LoVo (cell line): ENCODE measurements at regions not wholly inside any gene's neighbourhood (a gene's known extent, or its start where the extent isn't known, plus 50 kb on each side); places are given as distances from the start of the nearest gene placed in this dataset.

Experiments
- DNase-seq: peaks from one replicate; pipeline ENCODE4 v3.0.0-alpha.2; 2016; ENCODE audit warnings: low spot score

DNA sequence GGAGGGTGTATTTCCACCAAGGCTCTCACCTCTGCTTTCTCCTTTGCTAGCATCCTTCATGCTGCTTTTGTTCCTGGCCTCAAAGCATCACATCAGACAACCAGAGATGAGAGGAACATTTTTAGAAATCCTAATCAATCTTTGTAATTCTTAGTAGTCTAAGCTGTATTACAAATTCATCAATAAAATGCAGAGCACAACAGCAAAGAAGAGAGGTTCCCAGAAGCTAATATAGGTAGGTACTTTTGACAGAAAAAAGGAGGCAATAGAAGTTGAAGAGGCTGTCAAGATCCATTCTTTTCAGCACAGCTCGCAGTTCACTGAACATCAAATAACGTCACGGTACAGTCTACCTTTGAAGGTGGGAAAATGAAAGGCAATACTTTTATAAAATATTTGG lies 265.2 kb upstream of the SYT1 start:
- DNase-seq: no peak

DNA sequence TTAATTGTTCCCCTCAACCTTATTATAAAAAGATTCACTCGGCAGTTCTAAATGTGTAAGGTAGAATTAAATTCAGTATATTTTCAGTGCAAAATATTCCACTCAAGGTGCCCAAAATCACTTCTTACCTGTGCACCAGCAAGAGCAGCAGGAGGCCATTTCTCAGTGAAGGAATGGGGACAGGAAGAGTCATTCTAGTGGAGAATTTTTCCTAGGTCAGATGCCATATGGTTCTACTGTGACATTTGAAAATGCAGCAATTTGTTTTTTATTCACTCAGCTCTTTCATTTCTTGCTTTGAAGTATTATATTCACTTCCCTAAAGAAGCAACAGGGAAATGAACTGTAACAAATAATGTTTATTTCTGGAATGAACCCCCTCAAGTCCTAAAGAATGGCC lies 264.0 kb upstream of the SYT1 start:
- no peak for DNase-seq

DNA sequence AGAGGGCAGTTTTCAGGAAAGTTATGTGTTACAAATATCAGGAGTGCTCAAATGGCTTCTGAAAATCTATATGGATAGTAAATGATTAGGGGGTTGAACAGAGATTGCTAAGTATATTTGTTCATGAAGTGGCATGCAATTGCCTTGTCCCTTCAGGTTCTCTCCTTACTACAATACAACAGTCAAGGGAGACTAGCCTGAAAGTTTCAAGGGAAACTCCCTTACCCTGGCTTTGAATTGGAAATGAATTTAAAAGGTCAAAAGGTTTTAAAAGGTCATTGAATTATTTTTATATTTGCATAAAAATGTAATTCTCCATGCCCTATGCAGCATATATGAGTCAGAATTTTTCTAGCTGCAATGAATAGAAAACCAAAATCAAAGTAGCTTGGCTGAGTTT lies 253.1 kb upstream of the SYT1 start:
- no peak for DNase-seq

DNA sequence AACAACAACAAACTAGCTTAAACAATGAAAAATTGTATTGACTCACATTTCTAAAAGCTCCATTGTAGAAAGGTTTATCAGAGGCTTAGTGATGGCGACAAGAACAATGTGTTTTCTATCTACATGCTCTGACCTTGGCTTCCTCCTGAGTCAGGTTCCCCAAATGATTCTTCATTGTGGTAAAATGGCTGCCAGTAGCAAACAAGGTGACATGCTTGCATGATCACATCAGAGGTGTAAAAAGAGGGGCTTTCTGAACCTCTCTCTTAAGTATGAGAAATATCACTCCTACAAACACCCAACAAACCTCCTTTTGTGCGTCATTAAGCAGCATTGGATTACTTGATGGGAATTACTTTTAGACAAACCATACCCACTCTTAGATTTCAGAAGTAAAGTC lies 252.4 kb upstream of the SYT1 start:
- DNase-seq: no peak

DNA sequence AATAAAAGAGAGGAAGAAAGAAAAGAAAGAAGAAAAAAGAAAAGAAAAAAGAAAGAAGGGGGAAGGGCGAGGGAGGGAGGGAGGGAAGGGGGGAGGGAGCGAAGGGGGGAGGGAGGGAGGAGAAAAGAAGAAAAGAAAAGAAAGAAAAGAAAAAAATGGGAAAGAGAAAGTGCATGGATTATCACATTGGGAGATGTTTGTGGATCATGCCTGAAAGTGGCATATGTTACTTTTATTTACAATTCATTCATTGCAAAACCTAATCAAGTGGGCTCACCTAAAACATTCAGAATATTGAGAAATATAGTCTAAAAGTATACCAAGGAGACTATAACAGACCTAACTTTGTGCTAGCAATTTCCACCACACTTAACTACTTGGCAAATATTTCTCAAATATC lies 246.9 kb upstream of the SYT1 start:
- DNase-seq: no peak

DNA sequence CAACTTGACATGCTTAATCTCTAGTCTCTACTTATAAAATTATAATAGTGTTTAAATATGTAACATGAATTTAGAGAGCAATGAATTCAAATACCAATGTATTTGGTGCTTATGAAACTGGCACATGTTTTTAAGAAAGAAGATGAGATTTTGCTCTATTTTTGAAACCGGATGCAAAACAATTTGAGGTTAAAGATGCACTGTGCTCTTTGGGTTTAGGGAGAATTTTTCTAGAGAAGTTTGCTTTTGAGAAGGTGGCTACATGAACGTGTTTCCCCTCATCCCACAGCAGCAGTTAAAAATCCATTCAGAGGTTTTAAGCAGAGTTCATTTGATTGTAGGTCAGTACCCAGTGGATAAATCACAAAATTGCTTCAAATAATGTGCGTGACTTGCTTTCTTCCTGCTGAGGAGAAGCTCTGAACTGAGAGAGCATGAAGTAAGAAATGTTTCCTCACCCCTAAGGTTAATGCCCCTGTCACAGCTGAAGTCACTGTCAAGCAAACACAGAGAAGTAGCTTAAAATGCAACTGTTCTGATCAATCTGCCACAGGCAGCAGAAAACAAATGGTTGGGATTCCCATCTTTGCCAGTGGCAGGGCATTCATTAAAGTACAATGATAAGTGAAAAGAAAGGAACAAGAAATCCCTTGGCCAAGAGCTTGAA lies 241.9 kb upstream of the SYT1 start:
- DNase-seq: no peak

DNA sequence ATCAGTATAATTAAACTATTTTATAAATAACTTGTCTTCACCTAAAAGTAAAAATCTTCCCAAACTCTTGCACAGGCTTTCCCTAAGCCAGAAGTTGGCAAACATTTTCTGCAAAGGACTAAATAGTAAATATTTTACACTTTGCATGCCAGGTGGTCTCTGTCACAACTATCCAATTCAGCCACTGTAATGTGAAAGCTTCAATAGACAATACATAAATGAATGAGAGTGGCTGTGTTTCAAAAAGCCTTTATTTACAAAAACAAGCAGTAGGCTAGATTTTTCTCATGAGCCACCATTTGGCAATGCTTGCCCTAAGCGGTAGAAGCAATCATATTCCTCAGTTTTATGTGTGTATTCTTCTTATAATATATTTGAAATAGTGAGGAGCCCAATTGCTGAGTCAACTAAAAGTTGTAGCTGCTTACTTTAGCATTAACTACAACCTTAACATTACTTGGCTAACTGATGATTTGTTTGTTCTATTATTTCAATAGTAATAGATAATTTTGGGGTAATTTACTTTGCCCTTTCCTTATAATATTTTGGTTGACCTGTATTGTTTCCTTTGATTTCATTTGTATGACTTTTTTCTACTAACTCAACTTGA lies 236.0 kb upstream of the SYT1 start:
- no peak for DNase-seq

DNA sequence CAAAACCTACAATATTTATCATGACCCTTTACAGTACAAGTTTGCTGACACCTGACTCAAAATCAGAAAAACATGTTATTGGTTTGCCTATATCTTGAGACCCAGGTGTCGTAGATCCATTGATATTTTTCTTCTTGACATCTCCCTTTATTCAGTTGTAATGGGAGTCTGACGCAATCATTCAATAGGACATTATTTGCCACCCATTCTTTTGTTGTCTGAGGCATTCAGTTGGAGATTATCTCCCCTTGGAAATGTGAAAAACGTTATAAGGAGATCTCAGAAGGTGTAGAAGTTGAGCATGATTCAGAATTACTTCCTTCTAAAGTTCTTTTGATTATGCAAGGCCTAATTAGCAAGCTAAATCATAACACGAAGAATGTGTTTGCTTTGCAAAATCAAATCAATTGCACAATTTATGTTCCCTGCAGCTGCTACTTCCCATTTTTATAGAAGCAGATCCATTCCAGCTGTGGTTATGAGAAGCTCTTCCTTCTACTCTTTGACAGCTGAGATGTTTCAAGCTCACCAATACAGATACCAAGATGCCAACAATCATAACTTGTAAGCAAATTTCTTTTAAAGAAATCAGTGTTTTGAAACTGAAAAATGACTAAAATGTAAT lies 228.2 kb upstream of the SYT1 start:
- no peak for DNase-seq

DNA sequence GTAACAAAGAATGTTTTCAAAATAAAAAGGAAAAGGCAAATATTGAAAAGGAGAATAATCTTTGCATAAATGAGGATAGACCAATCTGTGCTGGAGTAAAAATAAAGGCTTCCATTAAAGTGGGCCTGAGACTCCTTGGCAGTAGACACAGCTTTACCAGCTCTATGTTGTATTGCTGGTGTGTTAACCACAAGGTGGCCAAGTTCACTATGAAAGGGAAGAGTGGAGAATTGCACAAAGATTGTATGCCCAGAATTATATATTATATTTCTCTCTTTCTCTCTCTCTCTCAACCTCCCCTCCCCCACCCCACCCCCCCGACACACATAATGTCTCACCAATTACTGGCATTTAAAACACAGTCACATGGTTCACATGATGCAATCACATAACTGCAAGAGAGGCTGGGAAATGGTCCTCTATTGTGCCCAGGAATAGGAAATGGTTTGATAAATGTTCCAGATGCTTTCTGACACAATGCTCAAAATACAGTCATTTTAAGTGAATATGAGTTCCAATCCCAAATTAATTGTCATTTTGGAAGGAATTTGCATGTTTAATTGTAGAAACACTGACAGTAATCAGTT lies 222.6 kb upstream of the SYT1 start:
- no peak for DNase-seq

DNA sequence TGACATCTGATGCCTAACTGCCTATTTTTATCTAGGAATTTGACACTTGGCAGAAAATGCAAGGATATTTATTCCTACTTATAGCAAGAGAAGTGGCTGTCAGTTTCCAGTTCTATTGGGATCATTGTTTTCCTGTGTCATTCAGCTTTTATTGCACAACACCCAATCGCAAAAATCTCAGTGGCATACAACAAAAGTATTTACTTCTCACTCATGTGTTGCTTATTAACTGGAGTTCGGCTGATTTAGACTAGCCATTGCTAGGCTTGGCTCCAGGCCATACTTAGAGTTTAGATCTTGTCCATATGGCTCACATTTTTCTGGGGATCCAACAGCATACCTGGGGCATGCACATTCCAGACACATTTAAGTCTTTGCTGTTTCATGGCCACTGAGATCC lies 218.6 kb upstream of the SYT1 start:
- no peak for DNase-seq

DNA sequence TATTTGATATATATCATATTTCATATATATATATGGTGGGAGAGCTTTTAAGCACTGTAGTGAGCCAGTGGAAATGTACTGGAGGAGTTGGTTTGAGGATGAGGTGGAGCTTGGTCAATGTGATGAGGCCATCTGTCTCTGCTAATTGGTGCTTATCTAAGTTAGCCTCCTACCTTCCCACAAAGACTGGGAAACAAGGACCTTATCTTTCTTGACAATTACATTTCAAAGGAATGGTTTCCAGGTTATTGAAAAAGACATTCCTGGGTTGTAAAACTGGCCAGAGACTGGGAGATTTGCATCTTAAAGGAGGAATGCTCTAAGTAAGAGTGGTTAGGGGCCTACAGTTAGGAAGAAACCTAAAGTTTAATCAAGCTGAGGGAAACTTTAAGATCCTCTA lies 212.8 kb upstream of the SYT1 start:
- no peak for DNase-seq

DNA sequence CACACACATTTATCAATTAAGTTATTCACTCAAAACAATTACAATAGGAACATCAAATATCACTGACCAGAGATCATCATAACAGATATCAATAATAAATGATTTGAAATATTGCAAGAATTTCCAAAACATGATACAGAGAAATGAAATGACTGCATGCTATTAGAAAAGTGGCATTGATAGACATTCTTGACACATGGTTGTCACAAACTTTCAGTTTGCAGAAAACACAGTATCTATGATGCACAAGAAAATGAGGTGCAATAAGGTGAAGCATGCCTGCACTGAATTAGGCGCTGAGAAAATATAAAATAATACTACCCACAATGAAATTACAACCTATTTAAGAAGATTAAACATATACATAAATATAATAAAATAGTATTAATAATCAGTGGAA lies 198.0 kb upstream of the SYT1 start:
- DNase-seq: no peak

DNA sequence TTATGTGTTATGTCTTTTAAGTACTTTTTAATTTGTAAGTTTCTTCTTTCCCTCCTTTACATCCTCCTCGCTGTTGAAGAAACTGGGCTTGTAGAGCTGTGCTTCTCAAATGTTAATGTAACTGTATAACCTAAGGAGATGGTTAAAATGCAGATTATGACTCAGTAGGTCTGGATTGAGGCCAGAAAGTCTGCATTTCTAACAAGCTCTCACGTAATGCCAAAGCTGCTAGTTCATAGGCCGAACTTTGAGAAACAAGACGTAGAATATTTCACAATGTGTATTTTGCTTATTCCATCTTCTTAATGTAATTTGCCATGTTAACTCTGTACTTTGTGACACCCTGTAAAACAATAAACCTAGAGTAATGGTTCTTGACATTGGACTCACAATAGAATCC lies 193.3 kb upstream of the SYT1 start:
- no peak for DNase-seq

DNA sequence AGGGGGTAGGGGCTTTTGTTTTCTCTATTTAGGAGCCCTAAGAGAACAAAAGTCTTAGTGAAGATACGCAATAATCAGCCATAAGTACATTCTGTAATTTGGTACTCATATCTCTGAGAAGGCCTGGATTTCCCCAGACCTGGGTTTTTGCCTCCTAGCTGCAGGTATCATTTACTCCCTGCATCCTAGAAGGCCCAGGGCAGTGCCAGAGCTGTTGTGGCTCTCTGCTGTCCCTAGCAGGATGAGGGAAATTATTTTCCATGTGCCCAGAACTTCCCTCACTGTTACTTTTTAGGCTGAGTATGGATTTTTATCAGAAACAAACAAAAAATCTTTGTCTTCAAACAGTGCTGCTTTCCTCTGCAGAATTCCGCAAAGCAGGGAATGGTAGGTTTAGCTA lies 192.5 kb upstream of the SYT1 start:
- DNase-seq: no peak

DNA sequence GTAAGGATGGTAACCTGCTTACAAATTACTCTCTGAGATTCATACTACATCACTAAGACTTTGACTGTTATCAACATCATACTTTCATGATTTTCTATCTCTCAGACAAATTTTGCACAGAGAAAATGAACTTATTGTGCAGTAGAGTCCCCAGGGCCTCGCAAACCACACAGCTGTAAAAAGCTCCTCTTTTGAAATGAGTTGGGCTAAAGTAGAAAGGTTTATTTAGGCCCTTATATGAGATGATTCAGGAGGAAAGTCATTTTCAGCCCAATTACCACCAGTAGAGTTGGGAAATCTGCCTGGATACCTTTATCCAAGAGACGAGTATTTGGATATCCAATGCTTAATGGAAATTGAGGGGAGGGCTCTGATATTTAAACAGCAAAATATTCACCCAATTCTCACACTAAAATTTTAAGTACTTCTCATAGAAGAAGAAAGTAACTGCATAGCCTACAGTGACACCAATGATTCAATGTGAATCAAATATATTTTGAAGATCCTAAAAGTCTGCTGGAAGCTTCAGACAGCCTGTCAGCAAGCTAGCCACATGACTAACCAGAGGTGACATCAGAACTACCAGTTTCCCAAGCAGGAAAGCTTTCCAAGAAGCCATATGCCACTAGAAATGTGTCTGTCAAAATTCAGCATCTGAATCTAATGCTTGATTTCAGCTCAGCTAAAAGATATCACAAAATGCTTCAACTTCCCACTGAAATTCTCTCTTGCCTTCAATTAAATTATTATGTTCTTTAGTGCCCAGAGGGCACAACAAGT lies 190.1 kb upstream of the SYT1 start:
- DNase-seq: no peak

DNA sequence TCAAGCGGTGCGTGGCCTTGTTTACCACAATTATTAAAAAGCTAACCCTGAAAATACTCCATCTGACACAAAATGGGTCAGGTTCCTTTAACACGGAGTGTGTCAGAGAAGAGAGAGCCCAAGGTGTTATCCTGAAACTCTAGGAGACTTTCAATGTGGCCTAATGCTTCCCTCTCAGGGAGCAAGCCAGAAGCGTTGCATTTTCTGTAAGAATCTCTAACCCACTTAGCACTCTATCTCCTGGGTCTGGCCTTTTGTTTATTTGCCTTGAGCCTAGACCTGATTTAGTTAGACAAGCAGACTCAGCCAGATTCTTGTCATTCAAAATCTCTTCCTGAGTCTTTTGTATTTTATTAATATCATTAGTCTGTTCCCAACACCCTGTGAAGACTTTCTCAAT lies 184.0 kb upstream of the SYT1 start:
- no peak for DNase-seq

DNA sequence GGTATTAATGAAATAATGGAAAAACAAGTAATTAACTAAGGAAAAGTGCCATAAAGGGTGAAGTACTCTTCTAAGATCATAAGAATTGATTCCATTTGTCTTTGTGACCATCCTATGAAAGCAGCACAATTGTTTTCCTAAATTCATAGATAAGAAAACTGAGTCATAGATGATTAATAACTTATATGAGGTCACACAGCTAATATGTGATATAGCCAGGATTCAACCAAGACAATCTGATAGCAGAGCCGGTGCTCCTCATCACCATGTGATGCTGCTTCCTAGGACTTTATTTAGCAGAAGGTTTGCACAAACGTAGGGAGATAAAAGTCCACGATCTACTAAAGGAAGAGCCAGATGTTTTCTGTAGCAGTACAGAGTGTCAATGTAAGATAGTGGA lies 181.5 kb upstream of the SYT1 start:
- no peak for DNase-seq

DNA sequence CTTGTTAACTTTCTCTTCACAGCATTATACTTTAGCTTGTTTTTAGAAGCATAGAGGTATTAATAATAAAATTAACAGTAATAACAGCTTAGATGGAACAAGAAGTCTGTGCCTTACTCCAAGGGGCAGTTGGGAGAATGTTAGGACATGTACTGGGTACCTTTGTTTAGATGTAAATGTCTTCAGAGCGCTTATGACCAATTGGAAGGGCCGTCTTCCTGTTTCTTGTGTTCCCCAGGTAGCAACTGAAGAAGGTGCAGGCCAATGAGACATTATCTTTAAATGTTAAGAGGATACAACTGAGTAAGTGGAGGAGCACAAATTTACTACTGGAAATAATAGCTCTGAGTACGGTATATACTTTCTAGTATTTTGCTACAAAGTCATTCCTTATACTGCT lies 180.9 kb upstream of the SYT1 start:
- DNase-seq: no peak

DNA sequence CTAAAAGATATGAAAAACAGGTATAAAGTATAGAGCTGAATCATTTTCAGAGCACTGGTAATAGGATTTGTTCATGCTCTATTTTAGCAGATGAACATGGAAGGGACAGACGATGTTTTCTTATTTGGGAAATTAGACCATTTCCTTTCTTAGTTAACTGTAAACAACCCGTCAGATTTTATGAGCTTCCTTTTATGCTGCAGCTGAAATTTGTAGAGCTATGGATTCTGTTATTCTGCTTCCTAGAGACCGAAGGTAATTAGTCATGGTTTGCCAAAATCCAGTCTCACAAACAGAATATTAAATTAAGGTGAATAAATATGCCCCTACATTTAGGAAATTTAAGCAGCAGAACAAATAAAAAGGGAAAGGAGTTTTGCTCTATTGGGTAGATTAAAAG lies 180.2 kb upstream of the SYT1 start:
- DNase-seq: no peak

DNA sequence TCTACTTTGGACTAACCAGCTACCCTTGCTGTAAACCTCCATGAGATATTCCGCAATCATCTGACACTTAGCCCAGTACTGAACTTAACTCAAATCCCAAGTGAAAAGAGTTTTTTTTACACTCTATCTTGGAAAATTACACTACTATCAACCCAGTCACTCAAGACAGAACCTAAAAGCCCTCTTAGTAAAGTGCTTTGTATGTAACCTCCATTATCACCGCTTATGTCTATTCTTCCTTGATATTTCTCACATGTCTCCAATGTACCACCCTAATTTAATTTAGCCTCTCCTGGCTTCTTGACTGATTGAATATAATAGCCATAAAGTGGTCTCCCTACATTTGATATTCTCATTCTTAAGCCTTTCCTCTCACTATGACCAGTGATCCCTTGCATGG lies 168.8 kb upstream of the SYT1 start:
- DNase-seq: no peak

DNA sequence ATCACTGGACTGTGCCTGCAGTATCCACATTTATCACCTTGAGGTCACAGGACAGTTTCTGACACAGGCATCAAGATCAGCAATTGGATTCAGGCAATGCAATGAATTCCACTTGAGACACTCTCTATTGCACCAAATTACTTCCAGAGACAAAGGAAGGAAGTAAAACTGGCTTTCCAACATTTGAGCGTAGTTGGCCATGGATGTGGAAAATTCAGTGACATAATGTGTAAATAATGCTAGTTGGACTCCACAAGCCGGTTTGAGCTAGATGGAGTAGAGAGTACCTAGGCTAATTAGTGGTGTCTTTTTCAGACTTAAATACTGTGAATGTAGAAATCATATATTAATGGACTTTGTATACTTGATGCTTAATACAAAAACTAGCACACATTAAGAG lies 168.3 kb upstream of the SYT1 start:
- DNase-seq: no peak

DNA sequence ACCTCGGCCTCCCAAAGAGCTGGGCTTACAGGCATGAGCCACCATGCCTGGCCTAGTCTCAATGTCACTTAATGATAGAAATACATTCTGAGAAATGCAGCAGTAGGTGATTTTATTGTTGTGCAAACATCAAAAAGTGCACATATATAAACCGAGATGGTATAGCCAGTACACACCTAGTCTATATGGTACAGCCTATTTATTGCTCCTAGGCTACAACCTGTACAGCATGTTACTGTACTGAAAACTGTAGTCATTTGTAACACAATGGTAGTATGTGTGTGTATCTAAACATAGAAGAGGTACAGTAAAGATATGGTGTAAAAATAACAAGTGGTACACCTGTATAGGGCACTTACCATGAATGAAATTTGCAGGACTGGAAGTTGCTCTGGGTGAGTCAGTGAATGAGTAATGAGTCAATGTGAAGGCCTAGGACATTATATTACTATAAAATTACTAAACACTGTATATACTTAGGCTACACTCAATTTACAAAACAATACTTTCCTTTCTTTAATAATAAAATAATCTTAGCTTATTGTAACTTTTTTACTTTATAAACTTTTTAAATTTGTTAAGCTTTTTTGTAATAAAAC lies 166.7 kb upstream of the SYT1 start:
- DNase-seq: no peak
